ENCODE measurements at regions not wholly inside any gene's neighbourhood (a gene's known extent, or its start where the extent isn't known, plus 50 kb on each side); places are given as distances from the start of the nearest gene placed in this dataset.

- Mint-ChIP-seq H3K27me3 (ENCODE audit: low read depth) (peaks cover 8% of the 10 kb centered on the region), H3K9me3 (no peaks in the 10 kb centered on the region), H3K4me1 (no peaks in the 10 kb centered on the region), H3K4me3 (no peak overlapping the region), H3K27ac (no peak overlapping the region), H3K36me3 (no peaks in the 10 kb centered on the region)
- TF ChIP-seq, protein P1, sequence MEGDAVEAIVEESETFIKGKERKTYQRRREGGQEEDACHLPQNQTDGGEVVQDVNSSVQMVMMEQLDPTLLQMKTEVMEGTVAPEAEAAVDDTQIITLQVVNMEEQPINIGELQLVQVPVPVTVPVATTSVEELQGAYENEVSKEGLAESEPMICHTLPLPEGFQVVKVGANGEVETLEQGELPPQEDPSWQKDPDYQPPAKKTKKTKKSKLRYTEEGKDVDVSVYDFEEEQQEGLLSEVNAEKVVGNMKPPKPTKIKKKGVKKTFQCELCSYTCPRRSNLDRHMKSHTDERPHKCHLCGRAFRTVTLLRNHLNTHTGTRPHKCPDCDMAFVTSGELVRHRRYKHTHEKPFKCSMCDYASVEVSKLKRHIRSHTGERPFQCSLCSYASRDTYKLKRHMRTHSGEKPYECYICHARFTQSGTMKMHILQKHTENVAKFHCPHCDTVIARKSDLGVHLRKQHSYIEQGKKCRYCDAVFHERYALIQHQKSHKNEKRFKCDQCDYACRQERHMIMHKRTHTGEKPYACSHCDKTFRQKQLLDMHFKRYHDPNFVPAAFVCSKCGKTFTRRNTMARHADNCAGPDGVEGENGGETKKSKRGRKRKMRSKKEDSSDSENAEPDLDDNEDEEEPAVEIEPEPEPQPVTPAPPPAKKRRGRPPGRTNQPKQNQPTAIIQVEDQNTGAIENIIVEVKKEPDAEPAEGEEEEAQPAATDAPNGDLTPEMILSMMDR (IDR thresholded peaks at IDR 0.05; ENCODE audit: unreplicated experiment): no peak
- DNase-seq (ENCODE audit: low spot score in 2 of 2, unreplicated experiment in 2 of 2): no peak
Observed at GRCh38 chr16:63346000-63346399, 1309.8 kb upstream of the CDH8 start.

DNA sequence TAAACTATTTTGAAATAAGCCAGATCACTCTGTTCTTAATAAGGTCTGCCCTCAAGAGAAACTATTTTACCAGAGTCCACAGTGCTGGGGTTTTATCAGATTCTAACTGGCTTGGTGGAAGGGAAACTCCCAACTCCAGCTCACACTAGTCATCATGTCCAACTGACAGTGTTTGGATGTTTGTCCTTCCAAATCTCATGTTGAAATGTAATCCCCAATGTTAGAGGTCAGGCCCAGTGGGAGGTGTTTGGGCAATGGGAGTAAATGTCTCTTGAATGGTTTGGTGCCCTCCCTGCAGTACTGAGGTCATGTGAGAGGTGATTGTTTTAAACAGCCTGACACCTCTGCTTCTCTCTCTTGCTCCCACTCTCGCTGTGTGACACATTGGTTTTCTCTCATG is 1301.0 kb upstream of the CDH8 start:
- peaks cover 5% of the 10 kb centered on the region for H3K27me3 Mint-ChIP-seq (ENCODE audit: low read depth)
- H3K4me3 Mint-ChIP-seq: no peak overlapping the region
- H3K9me3 Mint-ChIP-seq: peaks cover 26% of the 10 kb centered on the region
- no peak overlapping the region for H3K27ac Mint-ChIP-seq
- TF ChIP-seq, protein P1 (IDR thresholded peaks at IDR 0.05; ENCODE audit: unreplicated experiment): no peak
- no peaks in the 10 kb centered on the region for H3K4me1 Mint-ChIP-seq
- H3K36me3 Mint-ChIP-seq: peaks cover 2% of the 10 kb centered on the region
- DNase-seq (ENCODE audit: low spot score in 2 of 2, unreplicated experiment in 2 of 2): no peak

DNA sequence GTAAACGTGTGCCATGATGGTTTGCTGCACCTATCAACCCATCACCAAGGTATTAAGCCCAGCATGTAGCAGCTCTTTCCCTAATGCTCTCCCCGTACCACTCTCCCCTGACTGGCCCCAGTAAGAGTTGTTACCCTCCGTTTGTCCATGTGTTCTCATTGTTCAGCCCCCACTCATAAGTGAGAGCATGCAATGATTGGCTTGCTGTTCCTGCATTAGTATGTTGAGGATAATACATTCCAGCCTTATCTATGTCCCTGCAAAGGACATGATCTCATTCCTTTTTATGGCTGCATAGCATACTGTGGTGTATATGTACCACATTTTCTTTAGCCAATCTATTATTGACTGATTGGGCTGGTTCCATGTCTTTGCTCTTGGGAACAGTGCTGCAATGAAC is 1294.9 kb upstream of the CDH8 start:
- Mint-ChIP-seq H3K4me3 (no peak overlapping the region), H3K36me3 (no peaks in the 10 kb centered on the region), H3K27ac (no peak overlapping the region), H3K9me3 (no peaks in the 10 kb centered on the region), H3K4me1 (no peaks in the 10 kb centered on the region), H3K27me3 (ENCODE audit: low read depth) (peaks cover 10% of the 10 kb centered on the region)
- TF ChIP-seq, protein P1 (IDR thresholded peaks at IDR 0.05; ENCODE audit: unreplicated experiment): no peak
- no peak for DNase-seq (ENCODE audit: low spot score in 2 of 2, unreplicated experiment in 2 of 2)

GRCh38 chr16:63326736-63327339 is 1290.6 kb upstream of the CDH8 start:
- no peak overlapping the region for H3K4me3 Mint-ChIP-seq
- H3K27ac Mint-ChIP-seq: no peak overlapping the region
- peaks cover 10% of the 10 kb centered on the region for H3K4me1 Mint-ChIP-seq
- peaks cover 7% of the 10 kb centered on the region for H3K27me3 Mint-ChIP-seq (ENCODE audit: low read depth)
- H3K36me3 Mint-ChIP-seq: no peaks in the 10 kb centered on the region
- H3K9me3 Mint-ChIP-seq: no peaks in the 10 kb centered on the region
- DNase-seq (ENCODE audit: low spot score in 2 of 2, unreplicated experiment in 2 of 2): no peak
- TF ChIP-seq, protein P1 (IDR thresholded peaks at IDR 0.05; ENCODE audit: unreplicated experiment): no peak

GRCh38 chr16:63323722-63324705 is 1287.8 kb upstream of the CDH8 start:
- TF ChIP-seq, protein P1 (IDR thresholded peaks at IDR 0.05; ENCODE audit: unreplicated experiment): no peak
- no peak overlapping the region for H3K4me3 Mint-ChIP-seq
- no peak for DNase-seq (ENCODE audit: low spot score in 2 of 2, unreplicated experiment in 2 of 2)
- H3K36me3 Mint-ChIP-seq: no peaks in the 10 kb centered on the region
- H3K4me1 Mint-ChIP-seq: peaks cover 10% of the 10 kb centered on the region
- H3K9me3 Mint-ChIP-seq: no peaks in the 10 kb centered on the region
- H3K27me3 Mint-ChIP-seq (ENCODE audit: low read depth): peaks cover 7% of the 10 kb centered on the region
- no peak overlapping the region for H3K27ac Mint-ChIP-seq

All from mesothelial cell of epicardium (in vitro differentiated cells).